Gastroesophageal sphincter (tissue), 3 donors: ENCODE measurements at regions not wholly inside any gene's neighbourhood (a gene's known extent, or its start where the extent isn't known, plus 50 kb on each side); places are given as distances from the start of the nearest gene placed in this dataset.

Experiments used
- EP300 ChIP-seq: sonication (generic); formaldehyde crosslinking; IDR thresholded peaks from one replicate; pipeline ENCODE4 v1.6.1; 2017; ENCODE audit warnings: antibody characterized with exemption, mild to moderate bottlenecking
- POLR2A ChIP-seq, 2 donors: fragments of 450-650 bp; IDR thresholded peaks; one replicate each; pipeline ENCODE4 v1.6.1; 2017; ENCODE audit warnings: antibody characterized with exemption in 2 of 2, mild to moderate bottlenecking in 2 of 2, moderate library complexity in 1 of 2
- TF ChIP-seq, protein P1 (sequence below), 4 experiments: fragments of 200-600 bp in 2 of 4; fragments of 450-650 bp in 2 of 4; sonication (generic) in 1 of 4; IDR thresholded peaks; one replicate each; pipeline ENCODE4 v1.5.1; 2017 to 2019; ENCODE audit warnings: antibody characterized with exemption in 4 of 4, mild to moderate bottlenecking in 2 of 4, moderate library complexity in 2 of 4

DNA sequence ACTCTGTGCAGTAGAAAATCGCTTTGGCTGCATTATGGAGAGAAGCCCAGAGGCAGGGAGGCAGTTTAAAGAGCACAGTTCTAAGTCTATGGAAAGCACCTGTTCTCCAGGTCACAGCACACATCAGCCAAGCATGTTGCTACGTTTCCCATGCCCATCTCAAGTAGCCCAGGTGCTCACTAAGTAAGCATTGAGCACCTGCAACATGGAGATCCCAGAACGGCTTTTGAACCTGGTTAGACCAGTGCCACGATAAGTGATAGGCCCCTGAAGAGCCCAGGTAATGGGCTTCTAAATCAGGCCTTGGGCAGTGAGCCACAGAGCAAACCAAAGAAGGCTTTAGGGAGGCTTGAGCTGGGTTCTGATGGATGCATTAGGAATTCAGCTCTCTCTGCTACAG is 186.2 kb downstream of the C1orf94 start:
- TF ChIP-seq, protein P1, sequence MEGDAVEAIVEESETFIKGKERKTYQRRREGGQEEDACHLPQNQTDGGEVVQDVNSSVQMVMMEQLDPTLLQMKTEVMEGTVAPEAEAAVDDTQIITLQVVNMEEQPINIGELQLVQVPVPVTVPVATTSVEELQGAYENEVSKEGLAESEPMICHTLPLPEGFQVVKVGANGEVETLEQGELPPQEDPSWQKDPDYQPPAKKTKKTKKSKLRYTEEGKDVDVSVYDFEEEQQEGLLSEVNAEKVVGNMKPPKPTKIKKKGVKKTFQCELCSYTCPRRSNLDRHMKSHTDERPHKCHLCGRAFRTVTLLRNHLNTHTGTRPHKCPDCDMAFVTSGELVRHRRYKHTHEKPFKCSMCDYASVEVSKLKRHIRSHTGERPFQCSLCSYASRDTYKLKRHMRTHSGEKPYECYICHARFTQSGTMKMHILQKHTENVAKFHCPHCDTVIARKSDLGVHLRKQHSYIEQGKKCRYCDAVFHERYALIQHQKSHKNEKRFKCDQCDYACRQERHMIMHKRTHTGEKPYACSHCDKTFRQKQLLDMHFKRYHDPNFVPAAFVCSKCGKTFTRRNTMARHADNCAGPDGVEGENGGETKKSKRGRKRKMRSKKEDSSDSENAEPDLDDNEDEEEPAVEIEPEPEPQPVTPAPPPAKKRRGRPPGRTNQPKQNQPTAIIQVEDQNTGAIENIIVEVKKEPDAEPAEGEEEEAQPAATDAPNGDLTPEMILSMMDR (IDR thresholded peaks at IDR 0.05): no peak
- TF ChIP-seq POLR2A (IDR thresholded peaks at IDR 0.05) (no peak), EP300 (no peak)
